ENCODE measurements at regions not wholly inside any gene's neighbourhood (a gene's known extent, or its start where the extent isn't known, plus 50 kb on each side); places are given as distances from the start of the nearest gene placed in this dataset.

DNA sequence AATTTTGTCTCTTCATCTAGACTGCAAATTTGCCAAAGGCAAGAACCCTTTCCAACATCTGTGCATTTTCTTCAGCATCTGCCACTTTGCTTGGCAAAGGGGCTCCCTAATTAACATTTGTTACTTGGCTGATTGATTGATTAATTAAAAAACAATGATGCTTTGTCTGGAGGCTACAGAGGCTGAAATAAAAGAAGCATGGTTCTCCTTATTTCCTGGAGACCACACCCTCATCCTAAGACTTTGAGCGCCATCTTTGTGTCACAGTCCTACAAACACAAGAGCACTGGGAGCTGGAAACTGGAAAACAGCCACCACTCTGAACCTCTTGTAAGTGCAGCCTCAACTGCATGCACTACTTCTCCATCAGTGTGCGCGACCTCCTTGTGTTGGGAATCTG, 189.2 kb downstream of the C7orf25 start:
- TF ChIP-seq SPI1 (IDR thresholded peaks at IDR 0.05; ENCODE audit: low read depth, low read length) (no peak), POLR2AphosphoS5 (IDR thresholded peaks at IDR 0.05; ENCODE audit: low read depth, low read length) (no peak), TAF1 (IDR thresholded peaks at IDR 0.05; ENCODE audit: low read depth, low read length) (no peak), POLR2A (IDR thresholded peaks at IDR 0.05; ENCODE audit: low read depth, low read length) (no peak), PAX5 (IDR thresholded peaks at IDR 0.05; ENCODE audit: insufficient read depth, low read length, severe bottlenecking) (no peak)
